ENCODE measurements at regions not wholly inside any gene's neighbourhood (a gene's known extent, or its start where the extent isn't known, plus 50 kb on each side); places are given as distances from the start of the nearest gene placed in this dataset.

DNA sequence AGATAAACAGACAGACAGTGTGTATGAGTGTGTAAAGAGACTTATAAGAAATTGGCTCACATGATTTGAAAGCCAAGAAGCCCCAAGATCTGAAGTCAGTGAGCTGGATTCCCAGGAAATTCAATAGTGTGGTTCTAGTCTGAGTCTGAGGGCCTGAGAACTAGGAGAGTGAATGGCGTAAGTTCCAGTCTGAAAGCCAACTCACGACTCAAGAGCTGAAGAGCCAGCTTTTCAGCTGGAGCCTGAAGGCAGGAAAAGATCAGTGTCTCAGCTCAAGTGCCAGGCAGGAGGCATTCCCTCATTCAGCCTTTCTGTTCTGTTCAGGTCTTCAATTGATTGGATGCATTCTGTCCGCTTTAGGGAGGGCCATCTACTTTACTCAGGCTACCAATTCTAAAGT, 257.2 kb downstream of the PLPP3 start:
- no peak for DNase-seq
- TF ChIP-seq EZH2 (IDR thresholded peaks at IDR 0.05; ENCODE audit: low read length, unreplicated experiment): no peak
- peaks cover 7% of the 10 kb centered on the region; the same call in 1 of the 2 replicates for H3K4me1 ChIP-seq (ENCODE audit: insufficient read depth, low read length)
- ChIA-PET POLR2A (ENCODE audit: unreplicated experiment) (no interaction called here), CTCF (no interaction called here)
- no TSS peak for BruUV-seq (replicated peaks)
- no peaks in the 10 kb centered on the region for H3K9me2 ChIP-seq (replicated peaks; ENCODE audit: low read length)
- no peak overlapping the region for H2AFZ ChIP-seq (ENCODE audit: low read length)
- no peak for ATAC-seq
- no peak overlapping the region for H3K9ac ChIP-seq (ENCODE audit: low read length)
- no peak overlapping the region for H3K4me2 ChIP-seq (ENCODE audit: low read length)
- intact Hi-C loops (cut with micrococcal nuclease): no loop called here
- H3F3A ChIP-seq (ENCODE audit: low read length, unreplicated experiment): no peaks in the 10 kb centered on the region
- no peaks in the 10 kb centered on the region for H3K36me3 ChIP-seq (ENCODE audit: low read depth, low read length)
- H3K9me3 ChIP-seq (ENCODE audit: low read length): no peaks in the 10 kb centered on the region
- no peaks in the 10 kb centered on the region for H3K27me3 ChIP-seq (ENCODE audit: low read length)
- H3K79me2 ChIP-seq (ENCODE audit: low read length): no peaks in the 10 kb centered on the region
- H3K4me3 ChIP-seq (ENCODE audit: low read length): no peak overlapping the region
- no peak overlapping the region for H3K27ac ChIP-seq (ENCODE audit: low read length)
- no peaks in the 10 kb centered on the region for H4K20me1 ChIP-seq (ENCODE audit: low read length)

DNA sequence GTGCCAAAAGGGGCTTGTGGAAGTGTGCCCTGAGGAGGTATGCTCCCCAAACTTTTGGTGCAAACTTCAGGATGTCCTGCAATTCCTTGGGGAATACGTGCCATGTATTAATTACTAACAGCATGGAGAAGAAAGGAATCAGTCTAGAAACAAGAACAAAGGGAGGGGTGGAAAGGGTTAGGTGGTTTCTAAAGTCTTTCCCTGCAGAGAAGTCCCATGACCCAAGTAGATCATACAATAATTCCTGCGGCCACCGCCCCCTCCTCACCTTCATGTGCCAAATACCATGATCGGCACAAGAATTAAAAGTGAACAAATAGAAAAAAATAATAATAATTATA, 258.2 kb downstream of the PLPP3 start:
- Histone ChIP-seq H3K79me2 (ENCODE audit: low read length) (no peaks in the 10 kb centered on the region), H3K27me3 (ENCODE audit: low read length) (no peaks in the 10 kb centered on the region), H3K9ac (ENCODE audit: low read length) (no peak overlapping the region), H3K4me2 (ENCODE audit: low read length) (no peak overlapping the region), H3K9me3 (ENCODE audit: low read length) (no peaks in the 10 kb centered on the region), H3K27ac (ENCODE audit: low read length) (no peak overlapping the region), H3K9me2 (replicated peaks; ENCODE audit: low read length) (no peaks in the 10 kb centered on the region), H4K20me1 (ENCODE audit: low read length) (no peaks in the 10 kb centered on the region), H3F3A (ENCODE audit: low read length, unreplicated experiment) (no peaks in the 10 kb centered on the region), H3K4me3 (ENCODE audit: low read length) (no peak overlapping the region), H3K4me1 (ENCODE audit: insufficient read depth, low read length) (peaks cover 6% of the 10 kb centered on the region), H3K36me3 (ENCODE audit: low read depth, low read length) (no peaks in the 10 kb centered on the region), H2AFZ (ENCODE audit: low read length) (no peak overlapping the region)
- CTCF ChIA-PET: no interaction called here
- ATAC-seq: no peak
- no peak for DNase-seq
- intact Hi-C loops (cut with micrococcal nuclease): no loop called here
- TF ChIP-seq, protein P1, sequence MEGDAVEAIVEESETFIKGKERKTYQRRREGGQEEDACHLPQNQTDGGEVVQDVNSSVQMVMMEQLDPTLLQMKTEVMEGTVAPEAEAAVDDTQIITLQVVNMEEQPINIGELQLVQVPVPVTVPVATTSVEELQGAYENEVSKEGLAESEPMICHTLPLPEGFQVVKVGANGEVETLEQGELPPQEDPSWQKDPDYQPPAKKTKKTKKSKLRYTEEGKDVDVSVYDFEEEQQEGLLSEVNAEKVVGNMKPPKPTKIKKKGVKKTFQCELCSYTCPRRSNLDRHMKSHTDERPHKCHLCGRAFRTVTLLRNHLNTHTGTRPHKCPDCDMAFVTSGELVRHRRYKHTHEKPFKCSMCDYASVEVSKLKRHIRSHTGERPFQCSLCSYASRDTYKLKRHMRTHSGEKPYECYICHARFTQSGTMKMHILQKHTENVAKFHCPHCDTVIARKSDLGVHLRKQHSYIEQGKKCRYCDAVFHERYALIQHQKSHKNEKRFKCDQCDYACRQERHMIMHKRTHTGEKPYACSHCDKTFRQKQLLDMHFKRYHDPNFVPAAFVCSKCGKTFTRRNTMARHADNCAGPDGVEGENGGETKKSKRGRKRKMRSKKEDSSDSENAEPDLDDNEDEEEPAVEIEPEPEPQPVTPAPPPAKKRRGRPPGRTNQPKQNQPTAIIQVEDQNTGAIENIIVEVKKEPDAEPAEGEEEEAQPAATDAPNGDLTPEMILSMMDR (conservative IDR thresholded peaks at IDR 0.05; ENCODE audit: low read depth, low read length): no peak
- TF ChIP-seq EZH2phosphoT487 (IDR thresholded peaks at IDR 0.05; ENCODE audit: borderline replicate concordance, low read length) (no peak), EZH2 (IDR thresholded peaks at IDR 0.05; ENCODE audit: low read length, unreplicated experiment) (no peak)
- POLR2A ChIA-PET (ENCODE audit: unreplicated experiment): no interaction called here
- BruUV-seq (replicated peaks): no TSS peak

DNA sequence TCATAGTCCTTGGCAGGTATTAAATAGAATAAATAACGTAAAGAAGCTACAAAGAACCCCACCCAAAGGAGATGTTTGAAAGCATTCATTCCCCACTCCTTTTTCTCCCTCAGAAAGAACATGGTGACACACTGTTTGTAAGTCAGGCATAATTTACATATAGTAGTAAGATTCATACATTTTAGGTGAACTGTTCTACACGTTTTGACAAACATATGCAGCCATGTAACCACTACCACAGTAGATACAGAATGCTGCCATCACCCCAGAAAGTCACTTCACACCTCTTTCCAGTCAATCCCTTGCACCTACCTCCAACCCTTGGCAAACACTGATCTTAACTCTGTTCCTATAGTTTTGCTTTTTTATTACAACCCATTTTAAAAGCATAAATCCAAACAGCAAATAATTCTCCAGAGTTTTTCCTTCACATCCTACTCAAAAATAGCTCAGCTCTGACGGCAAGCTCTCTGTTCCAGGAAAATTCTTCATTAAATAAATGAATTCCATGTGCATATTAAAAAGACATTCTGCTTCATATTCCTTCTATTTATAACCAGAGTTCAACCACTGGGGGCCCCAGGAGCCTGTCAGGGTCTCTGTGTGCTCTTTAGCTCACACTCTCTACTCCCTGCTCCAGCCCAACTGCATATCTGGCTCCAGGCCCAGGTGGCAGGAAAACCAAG, 258.8 kb downstream of the PLPP3 start:
- Histone ChIP-seq H3F3A (ENCODE audit: low read length, unreplicated experiment) (no peaks in the 10 kb centered on the region), H3K79me2 (ENCODE audit: low read length) (no peaks in the 10 kb centered on the region), H3K9me3 (ENCODE audit: low read length) (no peaks in the 10 kb centered on the region), H3K27ac (ENCODE audit: low read length) (no peak overlapping the region), H3K27me3 (ENCODE audit: low read length) (no peaks in the 10 kb centered on the region), H3K4me1 (ENCODE audit: insufficient read depth, low read length) (peaks cover 7% of the 10 kb centered on the region), H4K20me1 (ENCODE audit: low read length) (no peaks in the 10 kb centered on the region), H3K9ac (ENCODE audit: low read length) (no peak overlapping the region), H3K36me3 (ENCODE audit: low read depth, low read length) (no peaks in the 10 kb centered on the region), H2AFZ (ENCODE audit: low read length) (no peak overlapping the region), H3K4me2 (ENCODE audit: low read length) (no peak overlapping the region), H3K4me3 (ENCODE audit: low read length) (no peak overlapping the region), H3K9me2 (replicated peaks; ENCODE audit: low read length) (no peaks in the 10 kb centered on the region)
- no TSS peak for BruUV-seq (replicated peaks)
- intact Hi-C loops (cut with micrococcal nuclease): no loop called here
- no peak for ATAC-seq
- CTCF ChIA-PET: no interaction called here
- no peak for DNase-seq
- POLR2A ChIA-PET (ENCODE audit: unreplicated experiment): no interaction called here
- no peak for TF ChIP-seq EZH2 (IDR thresholded peaks at IDR 0.05; ENCODE audit: low read length, unreplicated experiment)
- TF ChIP-seq, protein P1 (conservative IDR thresholded peaks at IDR 0.05; ENCODE audit: low read depth, low read length): no peak
- TF ChIP-seq EZH2phosphoT487 (IDR thresholded peaks at IDR 0.05; ENCODE audit: borderline replicate concordance, low read length): no peak
